ENCODE measurements at regions not wholly inside any gene's neighbourhood (a gene's known extent, or its start where the extent isn't known, plus 50 kb on each side); places are given as distances from the start of the nearest gene placed in this dataset.

- DNase-seq (ENCODE audit: low read depth), result no peak
Measured at GRCh38 chr21:39124681-39125251, 58.5 kb downstream of the PSMG1 start.

GRCh38 chr21:39123375-39123774 lies 59.9 kb downstream of the PSMG1 start:
- no peak for DNase-seq (ENCODE audit: low read depth)

GRCh38 chr21:39121600-39122355 lies 61.5 kb downstream of the PSMG1 start:
- DNase-seq (ENCODE audit: low read depth), result peak; percentile 65

- DNase-seq (ENCODE audit: low read depth), result no peak
Measured at GRCh38 chr21:39120876-39121599, 62.2 kb downstream of the PSMG1 start.

GRCh38 chr21:39119891-39120290 lies 63.4 kb downstream of the PSMG1 start:
- DNase-seq (ENCODE audit: low read depth), result no peak

GRCh38 chr21:39118604-39119215 lies 64.5 kb downstream of the PSMG1 start:
- DNase-seq (ENCODE audit: low read depth), result no peak

GRCh38 chr21:39118061-39118460 lies 65.2 kb downstream of the PSMG1 start:
- no peak for DNase-seq (ENCODE audit: low read depth)

- no peak for DNase-seq (ENCODE audit: low read depth)
Measured at GRCh38 chr21:39117440-39117970, 65.7 kb downstream of the PSMG1 start.

GRCh38 chr21:39116761-39117439 lies 66.4 kb downstream of the PSMG1 start:
- DNase-seq (ENCODE audit: low read depth), result no peak

GRCh38 chr21:39115576-39116235 lies 67.5 kb downstream of the PSMG1 start:
- peak; percentile 19 for DNase-seq (ENCODE audit: low read depth)

- DNase-seq (ENCODE audit: low read depth), result peak; percentile 81
Measured at GRCh38 chr21:39114871-39115575, 68.2 kb downstream of the PSMG1 start.

- DNase-seq (ENCODE audit: low read depth), result no peak
Measured at GRCh38 chr21:39111931-39112550, 71.2 kb downstream of the PSMG1 start.

- no peak for DNase-seq (ENCODE audit: low read depth)
Measured at GRCh38 chr21:39110431-39110830, 72.8 kb downstream of the PSMG1 start.

- DNase-seq (ENCODE audit: low read depth), result no peak
Measured at GRCh38 chr21:39109596-39110210, 73.5 kb downstream of the PSMG1 start.

GRCh38 chr21:39109163-39109530 lies 74.1 kb downstream of the PSMG1 start:
- DNase-seq (ENCODE audit: low read depth), result no peak

GRCh38 chr21:39108291-39109162 lies 74.7 kb downstream of the PSMG1 start:
- DNase-seq (ENCODE audit: low read depth), result no peak

- no peak for DNase-seq (ENCODE audit: low read depth)
Measured at GRCh38 chr21:39107739-39108138, 75.5 kb downstream of the PSMG1 start.

GRCh38 chr21:39106881-39107462 lies 76.3 kb downstream of the PSMG1 start:
- no peak for DNase-seq (ENCODE audit: low read depth)

Measured in HT1080 (cell line).